Epithelial cell of proximal tubule (primary cell): ENCODE measurements at regions not wholly inside any gene's neighbourhood (a gene's known extent, or its start where the extent isn't known, plus 50 kb on each side); places are given as distances from the start of the nearest gene placed in this dataset.

Experiments used
- DNase-seq: peaks from one replicate; pipeline ENCODE4 v3.0.0-alpha.2; 2011; ENCODE audit warnings: low read depth
- H3K4me3 ChIP-seq: 2 replicates; pipeline ENCODE4 v1.5.1; 2011; ENCODE audit warnings: low read depth, mild to moderate bottlenecking, low read length
- CTCF ChIP-seq: conservative IDR thresholded peaks from 2 replicates; pipeline ENCODE4 v1.5.1; 2012; ENCODE audit warnings: low read depth, mild to moderate bottlenecking, low read length

GRCh38 chr18:64259871-64260270 is 111.0 kb upstream of the LINC00305 start:
- no peak for TF ChIP-seq CTCF
- no peak overlapping the region for H3K4me3 ChIP-seq
- DNase-seq, result no peak

- DNase-seq, result no peak
- H3K4me3 ChIP-seq, result no peak overlapping the region
- no peak for TF ChIP-seq CTCF
Observed at GRCh38 chr18:64258111-64258650, 109.3 kb upstream of the LINC00305 start.

- H3K4me3 ChIP-seq, result no peak overlapping the region
- no peak for TF ChIP-seq CTCF
- no peak for DNase-seq
Observed at GRCh38 chr18:64254399-64255093, 105.7 kb upstream of the LINC00305 start.

- no peak for DNase-seq
- TF ChIP-seq CTCF, result no peak
- no peak overlapping the region for H3K4me3 ChIP-seq
Observed at GRCh38 chr18:64253873-64254272, 105.0 kb upstream of the LINC00305 start.

- no peak for DNase-seq
- no peak overlapping the region for H3K4me3 ChIP-seq
- TF ChIP-seq CTCF, result no peak
Observed at GRCh38 chr18:64253222-64253621, 104.3 kb upstream of the LINC00305 start.

- H3K4me3 ChIP-seq, result no peak overlapping the region
- no peak for TF ChIP-seq CTCF
- no peak for DNase-seq
Observed at GRCh38 chr18:64248836-64249235, 99.9 kb upstream of the LINC00305 start.

- no peak for TF ChIP-seq CTCF
- no peak for DNase-seq
- no peak overlapping the region for H3K4me3 ChIP-seq
Observed at GRCh38 chr18:64245126-64245861, 96.4 kb upstream of the LINC00305 start.
